Sigmoid colon (tissue), 4 donors: ENCODE measurements at regions not wholly inside any gene's neighbourhood (a gene's known extent, or its start where the extent isn't known, plus 50 kb on each side); places are given as distances from the start of the nearest gene placed in this dataset.

Experiments
- EP300 ChIP-seq, 4 donors: sonication (generic); formaldehyde crosslinking; IDR thresholded peaks; one replicate each; pipeline ENCODE4 v1.6.1; 2017; ENCODE audit warnings: antibody characterized with exemption in 4 of 4
- POLR2A ChIP-seq, 2 donors: fragments of 450-650 bp; IDR thresholded peaks; one replicate each; pipeline ENCODE4 v1.6.1; 2016; ENCODE audit warnings: antibody characterized with exemption in 2 of 2, mild to moderate bottlenecking in 2 of 2, moderate library complexity in 2 of 2
- POLR2AphosphoS5 ChIP-seq, 4 donors: sonication (generic); formaldehyde crosslinking; IDR thresholded peaks; one replicate each; pipeline ENCODE4 v1.6.1; 2017; ENCODE audit warnings: antibody characterized with exemption in 4 of 4
- TF ChIP-seq, protein P1 (sequence below), 4 experiments: fragments of 450-650 bp in 3 of 4; fragments of 200-600 bp in 1 of 4; IDR thresholded peaks; one replicate each; pipeline ENCODE4 v1.5.1; 2016 to 2019; ENCODE audit warnings: antibody characterized with exemption in 4 of 4, mild to moderate bottlenecking in 3 of 4, moderate library complexity in 2 of 4

DNA sequence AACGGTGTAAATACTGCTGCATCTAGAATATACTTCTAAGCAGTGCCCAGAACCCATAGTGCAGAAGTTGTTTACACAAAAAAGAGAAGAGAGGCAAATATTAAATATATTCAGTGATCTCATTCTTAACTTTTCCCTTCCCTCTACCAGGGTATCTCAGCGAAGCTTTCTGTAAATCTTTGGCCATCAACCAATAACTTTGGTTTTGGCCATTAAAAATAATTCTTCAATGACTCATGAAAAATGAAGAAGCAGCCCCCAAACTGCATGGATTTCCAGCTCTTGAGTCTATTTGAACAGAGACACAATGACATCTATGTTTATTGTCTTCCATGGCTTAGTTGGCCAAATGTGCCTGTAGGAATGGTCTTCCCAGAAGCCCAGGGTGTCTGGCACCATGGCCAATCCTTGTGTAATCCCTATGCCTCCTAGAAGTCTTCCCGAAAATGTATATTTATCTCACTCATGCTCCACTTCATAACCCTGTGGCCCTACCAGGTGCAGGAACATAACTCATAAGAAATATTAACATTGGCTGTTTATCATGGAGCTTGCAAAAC lies 646.6 kb downstream of the TOX3 start:
- TF ChIP-seq, protein P1, sequence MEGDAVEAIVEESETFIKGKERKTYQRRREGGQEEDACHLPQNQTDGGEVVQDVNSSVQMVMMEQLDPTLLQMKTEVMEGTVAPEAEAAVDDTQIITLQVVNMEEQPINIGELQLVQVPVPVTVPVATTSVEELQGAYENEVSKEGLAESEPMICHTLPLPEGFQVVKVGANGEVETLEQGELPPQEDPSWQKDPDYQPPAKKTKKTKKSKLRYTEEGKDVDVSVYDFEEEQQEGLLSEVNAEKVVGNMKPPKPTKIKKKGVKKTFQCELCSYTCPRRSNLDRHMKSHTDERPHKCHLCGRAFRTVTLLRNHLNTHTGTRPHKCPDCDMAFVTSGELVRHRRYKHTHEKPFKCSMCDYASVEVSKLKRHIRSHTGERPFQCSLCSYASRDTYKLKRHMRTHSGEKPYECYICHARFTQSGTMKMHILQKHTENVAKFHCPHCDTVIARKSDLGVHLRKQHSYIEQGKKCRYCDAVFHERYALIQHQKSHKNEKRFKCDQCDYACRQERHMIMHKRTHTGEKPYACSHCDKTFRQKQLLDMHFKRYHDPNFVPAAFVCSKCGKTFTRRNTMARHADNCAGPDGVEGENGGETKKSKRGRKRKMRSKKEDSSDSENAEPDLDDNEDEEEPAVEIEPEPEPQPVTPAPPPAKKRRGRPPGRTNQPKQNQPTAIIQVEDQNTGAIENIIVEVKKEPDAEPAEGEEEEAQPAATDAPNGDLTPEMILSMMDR (IDR thresholded peaks at IDR 0.05), result no peak
- TF ChIP-seq EP300 (IDR thresholded peaks at IDR 0.05), result no peak
- no peak for TF ChIP-seq POLR2AphosphoS5 (IDR thresholded peaks at IDR 0.05)
- no peak for TF ChIP-seq POLR2A (IDR thresholded peaks at IDR 0.05)
